ENCODE measurements at regions not wholly inside any gene's neighbourhood (a gene's known extent, or its start where the extent isn't known, plus 50 kb on each side); places are given as distances from the start of the nearest gene placed in this dataset.

DNA sequence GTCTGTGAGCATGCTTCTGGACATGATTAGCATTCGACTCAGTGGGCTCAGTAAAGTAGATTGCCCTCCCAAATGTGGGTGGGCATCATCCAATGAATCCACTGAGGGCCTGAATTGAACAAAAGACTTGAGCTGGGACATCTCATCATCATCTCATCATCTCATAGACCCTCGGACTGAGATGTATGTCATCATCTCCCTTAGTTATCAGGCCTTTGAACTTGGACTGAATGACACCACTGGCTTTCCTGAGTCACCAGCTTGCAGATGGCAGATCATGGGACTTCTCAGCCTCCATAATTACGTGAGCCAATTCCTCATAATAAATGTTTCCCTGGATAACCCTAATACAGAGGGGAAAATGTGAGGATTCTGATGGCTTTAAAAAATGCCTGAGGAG lies 128.3 kb upstream of the LSM8 start:
- Histone ChIP-seq H3K36me3 (ENCODE audit: control insufficient read depth, insufficient read depth, low read length) (no peaks in the 10 kb centered on the region), H3K27me3 (replicated peaks; ENCODE audit: control insufficient read depth, insufficient read depth, low read length) (no peaks in the 10 kb centered on the region), H3K4me3 (replicated peaks; ENCODE audit: low read depth, low read length) (no peak overlapping the region)
- TF ChIP-seq, protein P1, sequence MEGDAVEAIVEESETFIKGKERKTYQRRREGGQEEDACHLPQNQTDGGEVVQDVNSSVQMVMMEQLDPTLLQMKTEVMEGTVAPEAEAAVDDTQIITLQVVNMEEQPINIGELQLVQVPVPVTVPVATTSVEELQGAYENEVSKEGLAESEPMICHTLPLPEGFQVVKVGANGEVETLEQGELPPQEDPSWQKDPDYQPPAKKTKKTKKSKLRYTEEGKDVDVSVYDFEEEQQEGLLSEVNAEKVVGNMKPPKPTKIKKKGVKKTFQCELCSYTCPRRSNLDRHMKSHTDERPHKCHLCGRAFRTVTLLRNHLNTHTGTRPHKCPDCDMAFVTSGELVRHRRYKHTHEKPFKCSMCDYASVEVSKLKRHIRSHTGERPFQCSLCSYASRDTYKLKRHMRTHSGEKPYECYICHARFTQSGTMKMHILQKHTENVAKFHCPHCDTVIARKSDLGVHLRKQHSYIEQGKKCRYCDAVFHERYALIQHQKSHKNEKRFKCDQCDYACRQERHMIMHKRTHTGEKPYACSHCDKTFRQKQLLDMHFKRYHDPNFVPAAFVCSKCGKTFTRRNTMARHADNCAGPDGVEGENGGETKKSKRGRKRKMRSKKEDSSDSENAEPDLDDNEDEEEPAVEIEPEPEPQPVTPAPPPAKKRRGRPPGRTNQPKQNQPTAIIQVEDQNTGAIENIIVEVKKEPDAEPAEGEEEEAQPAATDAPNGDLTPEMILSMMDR (IDR thresholded peaks at IDR 0.05; ENCODE audit: insufficient read depth, low read length, poor library complexity, severe bottlenecking), result no peak
- DNase-seq (ENCODE audit: extremely low read depth, insufficient read length), result no peak

DNA sequence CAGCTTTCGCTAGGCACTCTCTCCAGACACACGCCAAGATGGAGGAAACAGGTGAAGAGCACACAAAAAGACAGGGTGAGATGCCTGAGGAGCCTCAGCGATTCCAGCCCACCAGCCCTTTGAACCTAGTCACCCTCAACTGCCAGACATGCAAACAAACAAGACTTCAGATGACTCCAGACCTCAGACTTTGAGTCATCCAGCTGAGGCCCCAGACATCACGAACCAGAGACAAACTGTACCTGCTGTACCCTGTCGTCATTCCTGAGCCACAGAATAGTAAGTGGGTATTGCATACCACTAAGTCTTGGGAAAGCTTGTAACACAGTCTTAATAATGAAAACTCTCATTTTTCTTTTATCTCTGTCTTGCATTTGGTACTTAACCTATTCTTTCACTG lies 126.6 kb upstream of the LSM8 start:
- no peak for DNase-seq (ENCODE audit: extremely low read depth, insufficient read length)
- Histone ChIP-seq H3K36me3 (ENCODE audit: control insufficient read depth, insufficient read depth, low read length) (no peaks in the 10 kb centered on the region), H3K4me3 (replicated peaks; ENCODE audit: low read depth, low read length) (no peak overlapping the region), H3K27me3 (replicated peaks; ENCODE audit: control insufficient read depth, insufficient read depth, low read length) (no peaks in the 10 kb centered on the region)
- TF ChIP-seq, protein P1 (IDR thresholded peaks at IDR 0.05; ENCODE audit: insufficient read depth, low read length, poor library complexity, severe bottlenecking), result no peak

DNA sequence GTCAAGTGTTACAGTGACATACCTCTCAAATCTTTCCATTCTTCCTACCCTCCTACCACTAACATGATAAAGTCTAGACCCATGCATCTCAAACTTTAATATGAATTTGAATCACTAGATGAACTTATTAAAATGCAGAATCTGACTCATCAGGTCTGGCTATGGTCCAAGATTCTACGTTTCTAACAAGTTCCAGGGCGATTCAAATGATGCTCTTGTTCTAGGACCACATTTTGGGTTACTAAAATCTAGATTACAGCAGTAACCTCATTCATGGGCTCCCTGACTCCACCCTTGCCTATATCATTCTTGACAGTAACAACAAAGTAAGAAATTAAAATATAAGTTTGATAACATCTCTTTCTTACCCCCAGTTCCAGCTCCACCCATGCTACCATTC lies 124.8 kb upstream of the LSM8 start:
- H3K27me3 ChIP-seq (replicated peaks; ENCODE audit: control insufficient read depth, insufficient read depth, low read length), result no peaks in the 10 kb centered on the region
- no peaks in the 10 kb centered on the region for H3K36me3 ChIP-seq (ENCODE audit: control insufficient read depth, insufficient read depth, low read length)
- TF ChIP-seq, protein P1 (IDR thresholded peaks at IDR 0.05; ENCODE audit: insufficient read depth, low read length, poor library complexity, severe bottlenecking), result no peak
- no peak overlapping the region for H3K4me3 ChIP-seq (replicated peaks; ENCODE audit: low read depth, low read length)
- no peak for DNase-seq (ENCODE audit: extremely low read depth, insufficient read length)

DNA sequence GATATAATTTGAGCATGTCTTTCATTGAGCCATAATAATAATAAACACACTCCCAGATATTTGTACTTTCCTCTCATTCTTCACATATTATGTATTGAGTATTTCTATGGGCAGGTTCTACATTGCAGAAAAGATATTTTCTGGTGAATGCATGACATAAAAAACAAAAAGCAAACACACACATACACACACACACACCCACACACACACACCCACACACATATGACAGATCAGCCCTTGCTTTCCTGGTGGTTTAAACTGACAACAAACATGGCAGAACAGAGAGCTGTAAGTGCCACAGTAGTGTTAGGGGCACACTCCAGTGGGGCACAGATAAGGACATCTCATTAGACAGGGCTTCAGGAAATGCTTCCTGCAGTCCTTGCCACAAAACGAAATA lies 123.3 kb upstream of the LSM8 start:
- Histone ChIP-seq H3K27me3 (replicated peaks; ENCODE audit: control insufficient read depth, insufficient read depth, low read length) (no peaks in the 10 kb centered on the region), H3K4me3 (replicated peaks; ENCODE audit: low read depth, low read length) (no peak overlapping the region), H3K36me3 (ENCODE audit: control insufficient read depth, insufficient read depth, low read length) (no peaks in the 10 kb centered on the region)
- no peak for DNase-seq (ENCODE audit: extremely low read depth, insufficient read length)
- TF ChIP-seq, protein P1 (IDR thresholded peaks at IDR 0.05; ENCODE audit: insufficient read depth, low read length, poor library complexity, severe bottlenecking), result no peak

DNA sequence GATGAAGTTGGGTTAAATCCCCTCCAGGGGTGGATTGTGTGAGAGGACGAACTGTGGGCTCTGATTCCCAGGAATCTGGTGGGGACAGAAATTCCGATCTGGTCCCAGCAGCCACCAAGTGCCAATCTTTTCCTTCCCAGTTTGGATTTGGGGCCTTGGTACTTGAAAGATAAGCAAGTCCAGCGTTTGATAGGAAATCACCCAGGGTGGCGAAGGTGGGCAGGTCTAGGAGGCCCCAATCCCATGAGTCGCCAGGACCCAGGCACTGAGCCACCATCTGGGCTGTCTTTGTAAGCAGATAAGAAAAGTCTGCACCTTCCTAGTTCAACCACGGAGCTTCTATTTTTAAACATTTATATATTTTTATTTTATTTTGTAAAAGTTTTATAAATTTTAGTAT lies 122.6 kb upstream of the LSM8 start:
- DNase-seq (ENCODE audit: extremely low read depth, insufficient read length), result no peak
- TF ChIP-seq, protein P1 (IDR thresholded peaks at IDR 0.05; ENCODE audit: insufficient read depth, low read length, poor library complexity, severe bottlenecking), result no peak
- Histone ChIP-seq H3K36me3 (ENCODE audit: control insufficient read depth, insufficient read depth, low read length) (no peaks in the 10 kb centered on the region), H3K4me3 (replicated peaks; ENCODE audit: low read depth, low read length) (no peak overlapping the region), H3K27me3 (replicated peaks; ENCODE audit: control insufficient read depth, insufficient read depth, low read length) (no peaks in the 10 kb centered on the region)
